ENCODE measurements at regions not wholly inside any gene's neighbourhood (a gene's known extent, or its start where the extent isn't known, plus 50 kb on each side); places are given as distances from the start of the nearest gene placed in this dataset.

GRCh38 chr2:12066116-12066515 is 319.7 kb downstream of the LPIN1 start:
- Histone ChIP-seq H3K27ac (ENCODE audit: poor library complexity, severe bottlenecking) (no peak overlapping the region), H3K9me3 (ENCODE audit: severe bottlenecking) (no peaks in the 10 kb centered on the region), H3K36me3 (ENCODE audit: low read depth) (no peaks in the 10 kb centered on the region), H3K27me3 (ENCODE audit: insufficient read depth, poor library complexity, severe bottlenecking) (no peaks in the 10 kb centered on the region), H3K4me1 (ENCODE audit: insufficient read depth, poor library complexity, severe bottlenecking) (no peaks in the 10 kb centered on the region), H3K4me3 (ENCODE audit: severe bottlenecking) (no peak overlapping the region)
- no peak for ATAC-seq (ENCODE audit: low read depth)
- TF ChIP-seq CTCF (IDR thresholded peaks at IDR 0.05; ENCODE audit: poor library complexity, severe bottlenecking) = no peak
- DNase-seq (ENCODE audit: low spot score) = no peak

GRCh38 chr2:12066986-12067385 is 320.6 kb downstream of the LPIN1 start:
- no peak for DNase-seq (ENCODE audit: low spot score)
- H3K36me3 ChIP-seq (ENCODE audit: low read depth) = no peaks in the 10 kb centered on the region
- no peaks in the 10 kb centered on the region for H3K9me3 ChIP-seq (ENCODE audit: severe bottlenecking)
- H3K4me3 ChIP-seq (ENCODE audit: severe bottlenecking) = no peak overlapping the region
- ATAC-seq (ENCODE audit: low read depth) = no peak
- H3K27me3 ChIP-seq (ENCODE audit: insufficient read depth, poor library complexity, severe bottlenecking) = no peaks in the 10 kb centered on the region
- TF ChIP-seq CTCF (IDR thresholded peaks at IDR 0.05; ENCODE audit: poor library complexity, severe bottlenecking) = no peak
- no peak overlapping the region for H3K27ac ChIP-seq (ENCODE audit: poor library complexity, severe bottlenecking)
- no peaks in the 10 kb centered on the region for H3K4me1 ChIP-seq (ENCODE audit: insufficient read depth, poor library complexity, severe bottlenecking)

- no peak for ATAC-seq (ENCODE audit: low read depth)
- Histone ChIP-seq H3K9me3 (ENCODE audit: severe bottlenecking) (no peaks in the 10 kb centered on the region), H3K27ac (ENCODE audit: poor library complexity, severe bottlenecking) (no peak overlapping the region), H3K27me3 (ENCODE audit: insufficient read depth, poor library complexity, severe bottlenecking) (no peaks in the 10 kb centered on the region), H3K36me3 (ENCODE audit: low read depth) (no peaks in the 10 kb centered on the region), H3K4me1 (ENCODE audit: insufficient read depth, poor library complexity, severe bottlenecking) (no peaks in the 10 kb centered on the region), H3K4me3 (ENCODE audit: severe bottlenecking) (no peak overlapping the region)
- TF ChIP-seq CTCF (IDR thresholded peaks at IDR 0.05; ENCODE audit: poor library complexity, severe bottlenecking) = no peak
- DNase-seq (ENCODE audit: low spot score) = no peak
Measured at GRCh38 chr2:12068796-12069538, 322.5 kb downstream of the LPIN1 start.

- Histone ChIP-seq H3K9me3 (ENCODE audit: severe bottlenecking) (no peaks in the 10 kb centered on the region), H3K36me3 (ENCODE audit: low read depth) (no peaks in the 10 kb centered on the region), H3K4me3 (ENCODE audit: severe bottlenecking) (no peak overlapping the region), H3K27ac (ENCODE audit: poor library complexity, severe bottlenecking) (no peak overlapping the region), H3K4me1 (ENCODE audit: insufficient read depth, poor library complexity, severe bottlenecking) (no peaks in the 10 kb centered on the region), H3K27me3 (ENCODE audit: insufficient read depth, poor library complexity, severe bottlenecking) (no peaks in the 10 kb centered on the region)
- ATAC-seq (ENCODE audit: low read depth) (no peak), DNase-seq (ENCODE audit: low spot score) (no peak)
- no peak for TF ChIP-seq CTCF (IDR thresholded peaks at IDR 0.05; ENCODE audit: poor library complexity, severe bottlenecking)
Measured at GRCh38 chr2:12070153-12070552, 323.7 kb downstream of the LPIN1 start.

GRCh38 chr2:12070581-12070980 is 324.1 kb downstream of the LPIN1 start:
- DNase-seq (ENCODE audit: low spot score) (no peak), ATAC-seq (ENCODE audit: low read depth) (no peak)
- Histone ChIP-seq H3K27ac (ENCODE audit: poor library complexity, severe bottlenecking) (no peak overlapping the region), H3K36me3 (ENCODE audit: low read depth) (no peaks in the 10 kb centered on the region), H3K4me1 (ENCODE audit: insufficient read depth, poor library complexity, severe bottlenecking) (no peaks in the 10 kb centered on the region), H3K4me3 (ENCODE audit: severe bottlenecking) (no peak overlapping the region), H3K27me3 (ENCODE audit: insufficient read depth, poor library complexity, severe bottlenecking) (no peaks in the 10 kb centered on the region), H3K9me3 (ENCODE audit: severe bottlenecking) (no peaks in the 10 kb centered on the region)
- TF ChIP-seq CTCF (IDR thresholded peaks at IDR 0.05; ENCODE audit: poor library complexity, severe bottlenecking) = no peak
